Neuronal stem cell (in vitro differentiated cells): ENCODE measurements at regions not wholly inside any gene's neighbourhood (a gene's known extent, or its start where the extent isn't known, plus 50 kb on each side); places are given as distances from the start of the nearest gene placed in this dataset.

Experiments
- DNase-seq: peaks from one replicate; pipeline ENCODE4 v3.0.0-alpha.2; 2013; ENCODE audit warnings: low spot score
- H2AFZ ChIP-seq: one replicate; pipeline ENCODE4 v1.6.1; 2013; ENCODE audit warnings: mild to moderate bottlenecking, low read length, inconsistent platforms
- H2AK5ac ChIP-seq: 2 replicates; pipeline ENCODE4 v1.6.1; 2013; ENCODE audit warnings: low read depth, mild to moderate bottlenecking, inconsistent platforms, low read length, moderate library complexity, mixed read lengths
- H2BK120ac ChIP-seq: 2 replicates; pipeline ENCODE4 v1.6.1; 2013; ENCODE audit warnings: low read depth, mild to moderate bottlenecking, inconsistent platforms, low read length, moderate library complexity, mixed read lengths
- H2BK12ac ChIP-seq: one replicate; pipeline ENCODE4 v1.6.1; 2013; ENCODE audit warnings: low read length, inconsistent platforms
- H2BK15ac ChIP-seq: 2 replicates; pipeline ENCODE4 v1.6.1; 2013; ENCODE audit warnings: mild to moderate bottlenecking, low read length, inconsistent platforms, mixed read lengths
- H2BK5ac ChIP-seq: one replicate; pipeline ENCODE4 v1.6.1; 2013; ENCODE audit warnings: inconsistent platforms, mild to moderate bottlenecking, low read length, moderate library complexity
- H3K14ac ChIP-seq: one replicate; pipeline ENCODE4 v1.6.1; 2013; ENCODE audit warnings: low read length, inconsistent platforms
- H3K18ac ChIP-seq: 2 replicates; pipeline ENCODE4 v1.6.1; 2013; ENCODE audit warnings: low read length, inconsistent platforms
- H3K23ac ChIP-seq: 2 replicates; pipeline ENCODE4 v1.6.1; 2013; ENCODE audit warnings: low read depth, mild to moderate bottlenecking, mixed read lengths, low read length, inconsistent platforms; ENCODE audit not compliant: poor library complexity
- H3K27ac ChIP-seq: replicated peaks from 3 replicates; pipeline ENCODE4 v1.5.1; 2013; ENCODE audit warnings: low read length, inconsistent platforms
- H3K27me3 ChIP-seq, 3 experiments: 2 replicates each; pipeline ENCODE4 v1.6.1; 2013; ENCODE audit warnings: low read length in 3 of 3, mild to moderate bottlenecking in 2 of 3, inconsistent platforms in 1 of 3, low read depth in 1 of 3, mixed read lengths in 1 of 3, moderate library complexity in 1 of 3; ENCODE audit not compliant: control insufficient read depth in 3 of 3, insufficient read depth in 3 of 3
- H3K36me3 ChIP-seq, 2 donors: replicated peaks in 1 of 2; 2 replicates each; pipeline ENCODE4 v1.6.1; 2013; ENCODE audit warnings: low read length in 2 of 2; ENCODE audit not compliant: control insufficient read depth in 2 of 2, insufficient read depth in 2 of 2
- H3K4ac ChIP-seq: 2 replicates; pipeline ENCODE4 v1.6.1; 2013; ENCODE audit warnings: inconsistent platforms, mild to moderate bottlenecking, low read length, moderate library complexity
- H3K4me1 ChIP-seq, 2 donors: 1 replicate in 1 of 2; 2 replicates in 1 of 2; pipeline ENCODE4 v1.6.1; 2013; ENCODE audit warnings: low read length in 2 of 2, low read depth in 1 of 2; ENCODE audit not compliant: control insufficient read depth in 2 of 2, insufficient read depth in 1 of 2
- H3K4me2 ChIP-seq: one replicate; pipeline ENCODE4 v1.6.1; 2013; ENCODE audit warnings: mild to moderate bottlenecking, low read length, inconsistent platforms; ENCODE audit not compliant: insufficient read depth, poor library complexity, severe bottlenecking
- H3K4me3 ChIP-seq, 2 donors: 2 replicates each; pipeline ENCODE4 v1.5.1; 2013; ENCODE audit warnings: low read length in 2 of 2, mild to moderate bottlenecking in 2 of 2, inconsistent platforms in 1 of 2, moderate library complexity in 1 of 2
- H3K79me1 ChIP-seq: one replicate; pipeline ENCODE4 v1.6.1; 2013; ENCODE audit warnings: low read depth, mild to moderate bottlenecking, inconsistent platforms, low read length, moderate library complexity
- H3K9ac ChIP-seq: one replicate; pipeline ENCODE4 v1.6.1; 2013; ENCODE audit warnings: mild to moderate bottlenecking, low read depth, low read length, inconsistent platforms; ENCODE audit not compliant: poor library complexity
- H3K9me3 ChIP-seq, 2 donors: replicated peaks in 1 of 2; 2 replicates each; pipeline versions ENCODE3 to v1.6.1; 2013; ENCODE audit warnings: low read length in 2 of 2, mild to moderate bottlenecking in 2 of 2, inconsistent platforms in 1 of 2, low read depth in 1 of 2, mixed read lengths in 1 of 2, moderate library complexity in 1 of 2; ENCODE audit not compliant: control insufficient read depth in 2 of 2, insufficient read depth in 1 of 2
- H4K8ac ChIP-seq: one replicate; pipeline ENCODE4 v1.6.1; 2013; ENCODE audit warnings: low read depth, mild to moderate bottlenecking, inconsistent platforms, low read length, moderate library complexity
- H4K91ac ChIP-seq: one replicate; pipeline ENCODE4 v1.6.1; 2013; ENCODE audit warnings: low read length, low read depth, mild to moderate bottlenecking, inconsistent platforms; ENCODE audit not compliant: poor library complexity
- WGBS, 2 donors: extraction: QIAGEN DNeasy Blood & Tissue Kit; methylation state at CpG; one replicate each; pipeline ENCODE4 v1.1.7; 2013; ENCODE audit warnings: missing lambda C conversion rate in 2 of 2, mixed read lengths in 1 of 2; ENCODE audit not compliant: insufficient read length in 2 of 2, insufficient replicate concordance in 1 of 2; ENCODE audit errors: extremely low coverage in 2 of 2; 5-methylcytosine and 5-hydroxymethylcytosine counted together

- Histone ChIP-seq H3K79me1 (no peaks in the 10 kb centered on the region), H3K9me3 (no peaks in the 10 kb centered on the region)
Measured at GRCh38 chr21:22904385-22904784, 1906.2 kb downstream of the NCAM2 start.

GRCh38 chr21:22925032-22925431, 1926.8 kb downstream of the NCAM2 start:
- Histone ChIP-seq H4K91ac (no peak overlapping the region), H3K9ac (no peak overlapping the region), H2AK5ac (no peak overlapping the region), H2BK12ac (no peak overlapping the region), H2BK15ac (no peak overlapping the region), H2AFZ (no peak overlapping the region), H3K9me3 (no peaks in the 10 kb centered on the region), H4K8ac (no peak overlapping the region), H3K27ac (no peak overlapping the region), H3K27me3 (no peaks in the 10 kb centered on the region), H2BK120ac (no peak overlapping the region), H2BK5ac (no peak overlapping the region), H3K4me3 (no peak overlapping the region), H3K23ac (no peak overlapping the region), H3K4me1 (no peaks in the 10 kb centered on the region), H3K79me1 (no peaks in the 10 kb centered on the region), H3K4me2 (no peak overlapping the region), H3K4ac (no peak overlapping the region), H3K14ac (no peak overlapping the region), H3K36me3 (no peaks in the 10 kb centered on the region), H3K18ac (no peak overlapping the region)
- WGBS, 2 donors: no CpG with 5 or more reads among the region's 1 CpG
- no peak for DNase-seq

More at GRCh38 chr21:22904385-22904784, 1906.2 kb downstream of the NCAM2 start:
- no peaks in the 10 kb centered on the region for H3K27me3 ChIP-seq
- H2AFZ ChIP-seq: no peak overlapping the region
- H3K4me3 ChIP-seq: no peak overlapping the region
- H3K14ac ChIP-seq: no peak overlapping the region
- no peak overlapping the region for H2BK12ac ChIP-seq
- H3K4me2 ChIP-seq: no peak overlapping the region
- DNase-seq: no peak
- no peak overlapping the region for H3K23ac ChIP-seq
- H3K4me1 ChIP-seq: no peaks in the 10 kb centered on the region
- H2BK15ac ChIP-seq: no peak overlapping the region
- no peak overlapping the region for H4K8ac ChIP-seq
- H3K36me3 ChIP-seq: no peaks in the 10 kb centered on the region
- no CpG with 5 or more reads among the region's 4 CpGs for WGBS, 2 donors
- H2AK5ac ChIP-seq: no peak overlapping the region
- no peak overlapping the region for H3K9ac ChIP-seq
- no peak overlapping the region for H2BK120ac ChIP-seq
- no peak overlapping the region for H4K91ac ChIP-seq
- no peak overlapping the region for H2BK5ac ChIP-seq
- H3K27ac ChIP-seq: no peak overlapping the region
- H3K4ac ChIP-seq: no peak overlapping the region
- no peak overlapping the region for H3K18ac ChIP-seq

- no peaks in the 10 kb centered on the region for H3K36me3 ChIP-seq
- no peaks in the 10 kb centered on the region for H3K9me3 ChIP-seq
- no peak overlapping the region for H4K8ac ChIP-seq
- no peak overlapping the region for H2BK120ac ChIP-seq
- no peaks in the 10 kb centered on the region for H3K79me1 ChIP-seq
- no peak overlapping the region for H3K18ac ChIP-seq
- no CpG with 5 or more reads among the region's 2 CpGs for WGBS, 2 donors
- no peak overlapping the region for H4K91ac ChIP-seq
- no peak overlapping the region for H2BK12ac ChIP-seq
- no peak overlapping the region for H3K4me2 ChIP-seq
- no peak overlapping the region for H2BK15ac ChIP-seq
- no peak overlapping the region for H2BK5ac ChIP-seq
- H3K27me3 ChIP-seq: no peaks in the 10 kb centered on the region
- H3K4ac ChIP-seq: no peak overlapping the region
- H2AFZ ChIP-seq: no peak overlapping the region
- H3K9ac ChIP-seq: no peak overlapping the region
- no peak overlapping the region for H3K14ac ChIP-seq
- H3K4me3 ChIP-seq: no peak overlapping the region
- H3K23ac ChIP-seq: no peak overlapping the region
- no peak for DNase-seq
- H2AK5ac ChIP-seq: no peak overlapping the region
- H3K4me1 ChIP-seq: no peaks in the 10 kb centered on the region
- no peak overlapping the region for H3K27ac ChIP-seq
Measured at GRCh38 chr21:22927469-22927868, 1929.3 kb downstream of the NCAM2 start.

- H4K8ac ChIP-seq: no peak overlapping the region
- H2AFZ ChIP-seq: no peak overlapping the region
- H3K27ac ChIP-seq: no peak overlapping the region
- H3K4me3 ChIP-seq: no peak overlapping the region
- no peak for DNase-seq
- no CpG with 5 or more reads among the region's 4 CpGs for WGBS, 2 donors
- H3K9me3 ChIP-seq: no peaks in the 10 kb centered on the region
- H3K79me1 ChIP-seq: no peaks in the 10 kb centered on the region
- H3K27me3 ChIP-seq: no peaks in the 10 kb centered on the region
- no peak overlapping the region for H3K23ac ChIP-seq
- H2AK5ac ChIP-seq: no peak overlapping the region
- no peak overlapping the region for H3K4me2 ChIP-seq
- no peak overlapping the region for H2BK5ac ChIP-seq
- H3K9ac ChIP-seq: no peak overlapping the region
- no peaks in the 10 kb centered on the region for H3K36me3 ChIP-seq
- no peaks in the 10 kb centered on the region for H3K4me1 ChIP-seq
- no peak overlapping the region for H4K91ac ChIP-seq
- H3K4ac ChIP-seq: no peak overlapping the region
- H2BK120ac ChIP-seq: no peak overlapping the region
- H2BK12ac ChIP-seq: no peak overlapping the region
- no peak overlapping the region for H3K18ac ChIP-seq
- H2BK15ac ChIP-seq: no peak overlapping the region
- no peak overlapping the region for H3K14ac ChIP-seq
Measured at GRCh38 chr21:22941779-22942490, 1943.7 kb downstream of the NCAM2 start.
